SK-N-SH treated with all-trans-retinoic acid at 6 μM for 48 hours (cell line): ENCODE measurements at regions not wholly inside any gene's neighbourhood (a gene's known extent, or its start where the extent isn't known, plus 50 kb on each side); places are given as distances from the start of the nearest gene placed in this dataset.

Source experiments
- ARNTL ChIP-seq: fragments of 450-650 bp; formaldehyde crosslinking; IDR thresholded peaks from 2 replicates; pipeline ENCODE4 v1.5.0; 2020; ENCODE audit warnings: low read depth, mild to moderate bottlenecking, moderate library complexity, borderline replicate concordance
- ESRRG ChIP-seq: fragments of 250-450 bp; sonication (Bioruptor Pico); IDR thresholded peaks from 2 replicates; pipeline ENCODE4 v1.6.1; 2021; ENCODE audit warnings: mild to moderate bottlenecking
- RARB ChIP-seq: fragments of 250-450 bp; sonication (Bioruptor Pico); IDR thresholded peaks from 2 replicates; pipeline ENCODE4 v1.8.0; 2021; ENCODE audit warnings: mild to moderate bottlenecking, moderate library complexity
- TCF4 ChIP-seq: fragments of 250-450 bp; sonication (Bioruptor Pico); IDR thresholded peaks from 2 replicates; pipeline ENCODE4 v1.8.0; 2021; ENCODE audit warnings: mild to moderate bottlenecking, moderate library complexity, borderline replicate concordance
- ZNF565 ChIP-seq: fragments of 450-650 bp; formaldehyde crosslinking; conservative IDR thresholded peaks from 2 replicates; pipeline ENCODE4 v1.5.0; 2020; ENCODE audit warnings: low read depth, mild to moderate bottlenecking, moderate library complexity
- TF ChIP-seq, protein P1 (sequence below): fragments of 250-450 bp; sonication (Bioruptor Pico); IDR thresholded peaks from 2 replicates; pipeline ENCODE4 v1.5.1; 2021; ENCODE audit warnings: mild to moderate bottlenecking, moderate library complexity
- TF ChIP-seq, protein P2 (sequence below): fragments of 250-450 bp; sonication (Bioruptor Pico); IDR thresholded peaks from 2 replicates; pipeline ENCODE4 v1.5.1; 2020; ENCODE audit warnings: low read depth, mild to moderate bottlenecking, moderate library complexity
- TF ChIP-seq, protein P3 (sequence below): fragments of 250-450 bp; sonication (Bioruptor Pico); IDR thresholded peaks from 2 replicates; pipeline ENCODE4 v1.8.0; 2021; ENCODE audit warnings: low read depth, mild to moderate bottlenecking, moderate library complexity, borderline replicate concordance
- TF ChIP-seq, protein P4 (sequence below): fragments of 250-450 bp; sonication (Bioruptor Pico); IDR thresholded peaks from 2 replicates; pipeline ENCODE4 v1.8.0; 2020; ENCODE audit warnings: mild to moderate bottlenecking, moderate library complexity, borderline replicate concordance

DNA sequence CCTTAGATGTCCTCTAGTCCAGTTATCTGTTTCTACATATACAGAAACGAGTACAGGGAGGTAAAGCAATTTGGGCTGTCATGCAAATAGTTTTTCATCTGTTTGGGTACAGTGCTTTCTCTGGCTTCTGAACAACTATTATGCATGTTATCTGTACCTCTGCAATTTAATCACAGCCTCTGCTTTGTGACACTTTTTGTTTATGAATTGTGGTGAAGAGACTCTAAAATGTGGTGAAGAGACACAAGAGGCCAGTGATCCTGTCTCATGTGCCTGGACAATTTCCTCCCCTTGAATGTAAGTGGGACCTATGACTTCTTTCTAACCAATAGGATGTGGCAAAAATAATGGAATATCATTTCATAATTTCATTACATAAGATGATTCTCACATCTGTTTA lies 130.3 kb upstream of the ARHGAP42 start:
- TF ChIP-seq, protein P1, sequence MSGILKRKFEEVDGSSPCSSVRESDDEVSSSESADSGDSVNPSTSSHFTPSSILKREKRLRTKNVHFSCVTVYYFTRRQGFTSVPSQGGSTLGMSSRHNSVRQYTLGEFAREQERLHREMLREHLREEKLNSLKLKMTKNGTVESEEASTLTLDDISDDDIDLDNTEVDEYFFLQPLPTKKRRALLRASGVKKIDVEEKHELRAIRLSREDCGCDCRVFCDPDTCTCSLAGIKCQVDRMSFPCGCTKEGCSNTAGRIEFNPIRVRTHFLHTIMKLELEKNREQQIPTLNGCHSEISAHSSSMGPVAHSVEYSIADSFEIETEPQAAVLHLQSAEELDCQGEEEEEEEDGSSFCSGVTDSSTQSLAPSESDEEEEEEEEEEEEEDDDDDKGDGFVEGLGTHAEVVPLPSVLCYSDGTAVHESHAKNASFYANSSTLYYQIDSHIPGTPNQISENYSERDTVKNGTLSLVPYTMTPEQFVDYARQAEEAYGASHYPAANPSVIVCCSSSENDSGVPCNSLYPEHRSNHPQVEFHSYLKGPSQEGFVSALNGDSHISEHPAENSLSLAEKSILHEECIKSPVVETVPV (CRISPR knock-in tag), result no peak
- no peak for TF ChIP-seq ESRRG (CRISPR knock-in tag)
- TF ChIP-seq, protein P2, sequence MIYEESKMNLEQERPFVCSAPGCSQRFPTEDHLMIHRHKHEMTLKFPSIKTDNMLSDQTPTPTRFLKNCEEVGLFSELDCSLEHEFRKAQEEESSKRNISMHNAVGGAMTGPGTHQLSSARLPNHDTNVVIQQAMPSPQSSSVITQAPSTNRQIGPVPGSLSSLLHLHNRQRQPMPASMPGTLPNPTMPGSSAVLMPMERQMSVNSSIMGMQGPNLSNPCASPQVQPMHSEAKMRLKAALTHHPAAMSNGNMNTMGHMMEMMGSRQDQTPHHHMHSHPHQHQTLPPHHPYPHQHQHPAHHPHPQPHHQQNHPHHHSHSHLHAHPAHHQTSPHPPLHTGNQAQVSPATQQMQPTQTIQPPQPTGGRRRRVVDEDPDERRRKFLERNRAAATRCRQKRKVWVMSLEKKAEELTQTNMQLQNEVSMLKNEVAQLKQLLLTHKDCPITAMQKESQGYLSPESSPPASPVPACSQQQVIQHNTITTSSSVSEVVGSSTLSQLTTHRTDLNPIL, result no peak
- no peak for TF ChIP-seq TCF4
- TF ChIP-seq RARB (CRISPR knock-in tag), result no peak
- TF ChIP-seq, protein P3, sequence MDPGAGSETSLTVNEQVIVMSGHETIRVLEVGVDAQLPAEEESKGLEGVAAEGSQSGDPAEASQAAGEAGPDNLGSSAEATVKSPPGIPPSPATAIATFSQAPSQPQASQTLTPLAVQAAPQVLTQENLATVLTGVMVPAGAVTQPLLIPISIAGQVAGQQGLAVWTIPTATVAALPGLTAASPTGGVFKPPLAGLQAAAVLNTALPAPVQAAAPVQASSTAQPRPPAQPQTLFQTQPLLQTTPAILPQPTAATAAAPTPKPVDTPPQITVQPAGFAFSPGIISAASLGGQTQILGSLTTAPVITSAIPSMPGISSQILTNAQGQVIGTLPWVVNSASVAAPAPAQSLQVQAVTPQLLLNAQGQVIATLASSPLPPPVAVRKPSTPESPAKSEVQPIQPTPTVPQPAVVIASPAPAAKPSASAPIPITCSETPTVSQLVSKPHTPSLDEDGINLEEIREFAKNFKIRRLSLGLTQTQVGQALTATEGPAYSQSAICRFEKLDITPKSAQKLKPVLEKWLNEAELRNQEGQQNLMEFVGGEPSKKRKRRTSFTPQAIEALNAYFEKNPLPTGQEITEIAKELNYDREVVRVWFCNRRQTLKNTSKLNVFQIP (CRISPR knock-in tag), result no peak
- TF ChIP-seq, protein P4, sequence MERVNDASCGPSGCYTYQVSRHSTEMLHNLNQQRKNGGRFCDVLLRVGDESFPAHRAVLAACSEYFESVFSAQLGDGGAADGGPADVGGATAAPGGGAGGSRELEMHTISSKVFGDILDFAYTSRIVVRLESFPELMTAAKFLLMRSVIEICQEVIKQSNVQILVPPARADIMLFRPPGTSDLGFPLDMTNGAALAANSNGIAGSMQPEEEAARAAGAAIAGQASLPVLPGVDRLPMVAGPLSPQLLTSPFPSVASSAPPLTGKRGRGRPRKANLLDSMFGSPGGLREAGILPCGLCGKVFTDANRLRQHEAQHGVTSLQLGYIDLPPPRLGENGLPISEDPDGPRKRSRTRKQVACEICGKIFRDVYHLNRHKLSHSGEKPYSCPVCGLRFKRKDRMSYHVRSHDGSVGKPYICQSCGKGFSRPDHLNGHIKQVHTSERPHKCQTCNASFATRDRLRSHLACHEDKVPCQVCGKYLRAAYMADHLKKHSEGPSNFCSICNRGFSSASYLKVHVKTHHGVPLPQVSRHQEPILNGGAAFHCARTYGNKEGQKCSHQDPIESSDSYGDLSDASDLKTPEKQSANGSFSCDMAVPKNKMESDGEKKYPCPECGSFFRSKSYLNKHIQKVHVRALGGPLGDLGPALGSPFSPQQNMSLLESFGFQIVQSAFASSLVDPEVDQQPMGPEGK (CRISPR knock-in tag), result no peak
- TF ChIP-seq ARNTL, result no peak
- TF ChIP-seq ZNF565 (CRISPR knock-in tag), result no peak
